A673 (cell line): ENCODE measurements at regions not wholly inside any gene's neighbourhood (a gene's known extent, or its start where the extent isn't known, plus 50 kb on each side); places are given as distances from the start of the nearest gene placed in this dataset.

ENCODE experiments used
- BruUV-seq: library from RNA; stranded (reverse); fragments of 400-500 nt; replicated peaks from 2 replicates; lab custom pipeline; 2021; lab: Mats Ljungman, UMichigan
- CTCF ChIA-PET: fragments of 300-600 bp; sonication (Branson Sonifier 250); formaldehyde crosslinking; loops from one replicate; lab custom pipeline; 2022; ENCODE audit warnings: antibody characterized with exemption; lab: Charles Lee
- POLR2A ChIA-PET: fragments of 300-600 bp; sonication (Branson Sonifier 250); formaldehyde crosslinking; loops from one replicate; lab custom pipeline; 2022; ENCODE audit warnings: antibody characterized with exemption; ENCODE audit not compliant: low non-redundant PET; lab: Charles Lee
- DNase-seq: peaks from one replicate; pipeline ENCODE4 v3.0.0-alpha.2; 2015; ENCODE audit warnings: low spot score
- H3K27ac ChIP-seq: fragments of 200-600 bp; sonication (generic); 2 replicates; pipeline ENCODE4 v1.5.1; 2016; ENCODE audit warnings: mixed run types, low read depth, mild to moderate bottlenecking, mixed read lengths, antibody characterized with exemption, low read length; ENCODE audit not compliant: poor library complexity, severe bottlenecking
- H3K27me3 ChIP-seq: fragments of 200-600 bp; sonication (generic); replicated peaks from 2 replicates; pipeline ENCODE4 v1.6.1; 2017; ENCODE audit warnings: mixed run types, low read depth, mild to moderate bottlenecking, mixed read lengths, antibody characterized with exemption, low read length; ENCODE audit not compliant: insufficient read depth, poor library complexity
- H3K36me3 ChIP-seq: fragments of 200-600 bp; sonication (generic); 2 replicates; pipeline ENCODE4 v1.6.1; 2016; ENCODE audit warnings: mixed run types, mild to moderate bottlenecking, mixed read lengths, antibody characterized with exemption, low read length; ENCODE audit not compliant: insufficient read depth, poor library complexity, severe bottlenecking
- H3K4me1 ChIP-seq: fragments of 200-600 bp; sonication (generic); 2 replicates; pipeline ENCODE4 v1.6.1; 2017; ENCODE audit warnings: mixed run types, mild to moderate bottlenecking, mixed read lengths, antibody characterized with exemption, low read length; ENCODE audit not compliant: insufficient read depth, poor library complexity, severe bottlenecking
- H3K4me3 ChIP-seq: fragments of 200-600 bp; sonication (generic); 2 replicates; pipeline ENCODE4 v1.5.1; 2016; ENCODE audit warnings: low read depth, mixed run types, mild to moderate bottlenecking, mixed read lengths, low read length; ENCODE audit not compliant: poor library complexity, severe bottlenecking
- H3K9me3 ChIP-seq: fragments of 200-600 bp; sonication (generic); 2 replicates; pipeline ENCODE4 v1.6.1; 2016; ENCODE audit warnings: mixed run types, low read depth, mild to moderate bottlenecking, mixed read lengths, antibody characterized with exemption, low read length; ENCODE audit not compliant: poor library complexity, severe bottlenecking
- CTCF ChIP-seq: fragments of 300-800, 200-600 bp; sonication (generic); conservative IDR thresholded peaks from 2 replicates; pipeline ENCODE4 v1.5.1; 2017; ENCODE audit warnings: low read depth, mild to moderate bottlenecking, antibody characterized with exemption, low read length, moderate library complexity, mixed read lengths
- EZH2 ChIP-seq: fragments of 200-600 bp; sonication (generic); IDR thresholded peaks from 2 replicates; pipeline ENCODE4 v1.6.1; 2017; ENCODE audit warnings: borderline replicate concordance, low read depth, mild to moderate bottlenecking, mixed read lengths, antibody characterized with exemption, low read length; ENCODE audit not compliant: poor library complexity, severe bottlenecking
- intact Hi-C: fragments of 100-400 bp; cut with micrococcal nuclease; formaldehyde crosslinking; loops from one replicate; pipeline ENCODE4 v1.10.0; 2022; ENCODE audit not compliant: unreplicated experiment

- TF ChIP-seq EZH2, result no peak
- no peak for TF ChIP-seq CTCF
- intact Hi-C loops, result no loop called here
- Histone ChIP-seq H3K36me3 (no peaks in the 10 kb centered on the region), H3K4me1 (no peaks in the 10 kb centered on the region), H3K4me3 (no peak overlapping the region), H3K27me3 (no peaks in the 10 kb centered on the region), H3K9me3 (no peaks in the 10 kb centered on the region), H3K27ac (no peak overlapping the region)
- peak; percentile 32 for DNase-seq
- ChIA-PET CTCF (no interaction called here), POLR2A (no interaction called here)
- no TSS peak for BruUV-seq
Observed at GRCh38 chr11:37203006-37203405, 605.0 kb upstream of the RAG2 start.

DNA sequence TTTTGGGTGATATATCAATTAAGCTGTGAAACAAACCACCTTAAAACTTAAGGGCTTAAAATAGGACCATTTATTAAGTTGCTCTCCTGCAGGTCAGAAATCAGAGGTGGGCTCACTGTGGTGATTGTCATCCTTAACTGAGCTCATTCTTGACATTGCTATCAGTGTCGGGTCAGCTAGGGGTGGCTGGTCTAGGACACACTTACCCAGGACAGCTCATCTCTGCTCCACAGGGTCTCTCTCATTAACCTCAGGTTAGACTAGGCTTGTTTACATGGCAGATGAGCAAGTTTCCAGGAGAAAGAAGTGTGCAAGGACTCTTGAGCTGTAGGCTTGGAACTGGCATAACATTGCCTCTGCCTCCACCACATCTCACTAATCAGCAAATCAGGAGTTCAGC is 601.0 kb upstream of the RAG2 start:
- Histone ChIP-seq H3K36me3 (no peaks in the 10 kb centered on the region), H3K4me3 (no peak overlapping the region), H3K4me1 (peaks cover 6% of the 10 kb centered on the region), H3K9me3 (no peaks in the 10 kb centered on the region), H3K27ac (no peak overlapping the region), H3K27me3 (no peaks in the 10 kb centered on the region)
- CTCF ChIA-PET, result no interaction called here
- TF ChIP-seq CTCF (no peak), EZH2 (no peak)
- POLR2A ChIA-PET, result no interaction called here
- BruUV-seq, result no TSS peak
- DNase-seq, result no peak
- intact Hi-C loops, result no loop called here

DNA sequence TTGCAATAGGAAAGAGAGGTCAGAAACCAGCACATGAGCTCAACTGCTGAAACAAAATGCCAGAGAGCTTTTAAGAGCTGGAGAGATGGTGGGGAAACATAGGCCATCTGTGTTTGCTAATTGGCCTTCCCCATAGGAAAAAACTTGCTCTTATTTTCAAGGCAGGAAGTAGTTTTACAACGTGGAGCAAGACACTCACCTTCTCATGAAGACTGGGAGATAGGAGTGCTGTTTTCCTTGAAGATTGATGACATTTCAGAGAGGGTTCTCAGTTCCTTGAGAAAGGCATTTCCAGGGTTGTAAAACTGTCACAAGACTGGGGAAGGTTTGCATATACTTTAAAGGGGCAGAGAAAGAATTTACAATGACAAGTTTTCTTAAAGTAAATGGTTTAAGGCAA is 586.3 kb upstream of the RAG2 start:
- Histone ChIP-seq H3K36me3 (no peaks in the 10 kb centered on the region), H3K9me3 (peaks cover 6% of the 10 kb centered on the region), H3K4me1 (peaks cover 7% of the 10 kb centered on the region), H3K4me3 (no peak overlapping the region), H3K27ac (no peak overlapping the region), H3K27me3 (no peaks in the 10 kb centered on the region)
- intact Hi-C loops, result no loop called here
- ChIA-PET CTCF (no interaction called here), POLR2A (no interaction called here)
- DNase-seq, result no peak
- BruUV-seq, result no TSS peak
- TF ChIP-seq EZH2 (no peak), CTCF (no peak)
